Lower leg skin (tissue), 4 donors: ENCODE measurements at regions not wholly inside any gene's neighbourhood (a gene's known extent, or its start where the extent isn't known, plus 50 kb on each side); places are given as distances from the start of the nearest gene placed in this dataset.

Source experiments
- DNase-seq, 2 donors: peaks; one replicate each; pipeline ENCODE4 v3.0.0-alpha.2; 2019; ENCODE audit warnings: low spot score in 2 of 2
- H3K4me3 ChIP-seq: fragments of 200-600 bp; sonication (generic); 2 replicates; pipeline ENCODE4 v1.5.1; 2017; ENCODE audit warnings: mild to moderate bottlenecking, low read depth; ENCODE audit not compliant: poor library complexity, severe bottlenecking
- POLR2A ChIP-seq, 2 donors: fragments of 450-650 bp; IDR thresholded peaks; one replicate each; pipeline ENCODE4 v1.6.1; 2016 to 2017; ENCODE audit warnings: antibody characterized with exemption in 2 of 2, mild to moderate bottlenecking in 1 of 2, moderate library complexity in 1 of 2
- WGBS, 2 donors: methylation state at CpG; one replicate each; pipeline ENCODE4 v1.1.5; 2018; 5-methylcytosine and 5-hydroxymethylcytosine counted together
- intact Hi-C: fragments of 100-400 bp; cut with DNase I; formaldehyde crosslinking; loops from one replicate; pipeline ENCODE4 v1.15.0; 2023; ENCODE audit warnings: low total_unique reads
- TF ChIP-seq, protein P1 (sequence below), 3 donors: fragments of 450-650 bp; IDR thresholded peaks; one replicate each; pipeline ENCODE4 v1.5.1; 2016; ENCODE audit warnings: antibody characterized with exemption in 3 of 3, mild to moderate bottlenecking in 3 of 3, moderate library complexity in 2 of 3

GRCh38 chr2:186099826-186100225, 361.2 kb downstream of the FSIP2 start:
- 32 to 38% methylated on average over 2 of the region's 2 CpGs for WGBS, 2 donors
- TF ChIP-seq, protein P1, sequence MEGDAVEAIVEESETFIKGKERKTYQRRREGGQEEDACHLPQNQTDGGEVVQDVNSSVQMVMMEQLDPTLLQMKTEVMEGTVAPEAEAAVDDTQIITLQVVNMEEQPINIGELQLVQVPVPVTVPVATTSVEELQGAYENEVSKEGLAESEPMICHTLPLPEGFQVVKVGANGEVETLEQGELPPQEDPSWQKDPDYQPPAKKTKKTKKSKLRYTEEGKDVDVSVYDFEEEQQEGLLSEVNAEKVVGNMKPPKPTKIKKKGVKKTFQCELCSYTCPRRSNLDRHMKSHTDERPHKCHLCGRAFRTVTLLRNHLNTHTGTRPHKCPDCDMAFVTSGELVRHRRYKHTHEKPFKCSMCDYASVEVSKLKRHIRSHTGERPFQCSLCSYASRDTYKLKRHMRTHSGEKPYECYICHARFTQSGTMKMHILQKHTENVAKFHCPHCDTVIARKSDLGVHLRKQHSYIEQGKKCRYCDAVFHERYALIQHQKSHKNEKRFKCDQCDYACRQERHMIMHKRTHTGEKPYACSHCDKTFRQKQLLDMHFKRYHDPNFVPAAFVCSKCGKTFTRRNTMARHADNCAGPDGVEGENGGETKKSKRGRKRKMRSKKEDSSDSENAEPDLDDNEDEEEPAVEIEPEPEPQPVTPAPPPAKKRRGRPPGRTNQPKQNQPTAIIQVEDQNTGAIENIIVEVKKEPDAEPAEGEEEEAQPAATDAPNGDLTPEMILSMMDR (IDR thresholded peaks at IDR 0.05): no peak
- no peak for TF ChIP-seq POLR2A (IDR thresholded peaks at IDR 0.05)
- no peak for DNase-seq
- H3K4me3 ChIP-seq: no peak overlapping the region
- intact Hi-C loops: no loop called here

DNA sequence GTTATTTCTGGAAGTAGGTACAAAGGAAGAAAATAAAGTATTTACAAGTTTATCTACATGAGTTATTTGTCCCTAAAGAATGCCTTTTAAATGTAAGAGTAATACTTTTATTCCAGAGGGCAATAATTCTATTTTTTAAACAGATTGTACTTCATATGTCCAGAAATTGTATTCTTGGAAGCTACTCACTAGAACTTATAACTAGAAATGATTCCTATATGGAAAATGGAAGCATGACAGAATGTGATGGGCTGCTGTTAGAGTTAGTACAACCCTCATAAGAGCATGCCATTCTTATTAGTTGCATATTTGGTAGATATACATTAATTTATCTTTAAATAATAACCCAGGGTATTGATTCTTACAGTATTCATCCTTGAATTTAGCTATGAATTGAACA, 362.0 kb downstream of the FSIP2 start:
- TF ChIP-seq, protein P1 (IDR thresholded peaks at IDR 0.05): no peak
- TF ChIP-seq POLR2A (IDR thresholded peaks at IDR 0.05): no peak
- H3K4me3 ChIP-seq: no peak overlapping the region
- no peak for DNase-seq
- intact Hi-C loops: no loop called here

DNA sequence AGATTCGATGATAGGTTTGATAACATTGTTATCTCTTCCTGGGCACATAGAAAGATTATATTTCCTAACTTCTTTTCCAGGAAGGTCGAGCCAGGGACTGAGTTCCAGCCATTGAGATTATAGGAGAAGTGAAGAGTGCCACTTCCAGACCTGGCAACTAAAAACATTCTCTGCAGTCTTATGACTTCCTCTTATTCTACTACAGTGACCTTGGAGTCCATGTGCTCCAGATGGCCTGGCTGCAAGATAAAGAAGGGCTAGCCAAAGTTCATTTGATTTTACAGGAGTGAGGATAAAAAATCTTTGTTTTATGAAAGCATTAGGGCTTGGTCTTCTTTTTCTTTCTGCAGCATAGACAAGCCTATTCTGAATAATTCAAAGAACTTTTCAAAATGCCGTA, 363.0 kb downstream of the FSIP2 start:
- H3K4me3 ChIP-seq: no peak overlapping the region
- intact Hi-C loops: no loop called here
- no peak for DNase-seq
- no peak for TF ChIP-seq POLR2A (IDR thresholded peaks at IDR 0.05)
- TF ChIP-seq, protein P1 (IDR thresholded peaks at IDR 0.05): no peak
- WGBS, 2 donors: 79 to 82% methylated on average over 3 of the region's 3 CpGs

GRCh38 chr2:186103276-186103675, 364.7 kb downstream of the FSIP2 start:
- no peak for TF ChIP-seq POLR2A (IDR thresholded peaks at IDR 0.05)
- TF ChIP-seq, protein P1 (IDR thresholded peaks at IDR 0.05): no peak
- intact Hi-C loops: no loop called here
- no peak overlapping the region for H3K4me3 ChIP-seq
- WGBS, 2 donors: 94 to 96% methylated on average over 2 of the region's 2 CpGs
- DNase-seq: no peak

DNA sequence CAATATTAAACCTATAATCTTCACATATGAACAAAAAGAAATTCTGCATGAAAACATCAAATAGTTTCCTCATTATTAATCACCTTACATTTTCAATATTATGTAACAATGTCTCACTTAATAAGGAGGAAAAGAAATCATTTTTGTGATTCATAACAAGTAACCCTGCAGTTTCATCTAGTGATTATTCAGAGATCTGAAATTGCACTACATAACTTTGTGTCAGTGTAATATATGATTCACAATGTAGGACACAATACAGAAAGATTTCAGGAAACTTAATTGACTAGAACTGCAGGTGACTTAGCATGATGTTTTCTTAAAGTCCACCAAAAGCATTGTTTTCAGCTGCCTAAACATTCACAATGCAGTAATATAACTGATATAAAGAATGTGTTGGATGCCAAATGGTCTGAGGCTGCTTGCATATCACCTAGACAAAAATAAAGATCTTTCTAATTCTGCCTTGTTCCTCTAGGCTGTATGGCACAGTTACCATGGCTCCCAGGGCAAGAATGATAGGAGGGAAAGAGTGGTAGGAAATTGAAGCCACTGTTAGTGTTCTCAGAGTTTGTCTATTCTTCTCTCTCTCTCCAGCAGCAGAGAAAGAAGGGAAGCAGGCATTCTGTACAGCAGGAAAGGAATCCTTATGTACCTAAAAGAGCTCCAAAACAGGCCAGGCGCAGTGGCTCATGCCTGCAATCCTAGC, 366.6 kb downstream of the FSIP2 start:
- intact Hi-C loops: no loop called here
- no peak for TF ChIP-seq POLR2A (IDR thresholded peaks at IDR 0.05)
- TF ChIP-seq, protein P1 (IDR thresholded peaks at IDR 0.05): no peak
- no peak for DNase-seq
- H3K4me3 ChIP-seq: no peak overlapping the region
- 87 to 100% methylated on average over 1 of the region's 1 CpG for WGBS, 2 donors

DNA sequence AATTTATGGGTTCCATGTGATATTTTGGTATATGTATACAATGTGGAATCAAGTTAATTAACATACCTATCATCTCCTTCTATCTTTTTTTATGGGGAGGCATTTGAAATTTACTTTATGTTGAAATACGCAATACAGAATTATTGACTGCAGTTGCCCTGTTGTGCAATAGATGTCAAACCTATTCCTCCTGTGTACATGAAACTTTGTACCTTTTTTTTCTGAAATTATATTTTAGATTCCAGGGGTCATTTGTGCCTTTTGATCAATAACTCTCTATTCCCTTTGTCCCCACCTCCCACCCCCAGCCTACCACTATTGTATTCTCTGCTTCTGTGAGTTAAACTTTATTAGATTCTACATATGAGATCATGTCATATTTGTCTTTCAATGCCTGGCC, 369.9 kb downstream of the FSIP2 start:
- intact Hi-C loops: no loop called here
- H3K4me3 ChIP-seq: no peak overlapping the region
- no peak for DNase-seq
- 88 to 95% methylated on average over 1 of the region's 1 CpG for WGBS, 2 donors
- TF ChIP-seq POLR2A (IDR thresholded peaks at IDR 0.05): no peak
